AG20443 (cell line): ENCODE measurements at regions not wholly inside any gene's neighbourhood (a gene's known extent, or its start where the extent isn't known, plus 50 kb on each side); places are given as distances from the start of the nearest gene placed in this dataset.

Experiments
- DNase-seq: peaks from one replicate; pipeline ENCODE4 v3.0.0; 2012; ENCODE audit warnings: low spot score, mixed read lengths

DNA sequence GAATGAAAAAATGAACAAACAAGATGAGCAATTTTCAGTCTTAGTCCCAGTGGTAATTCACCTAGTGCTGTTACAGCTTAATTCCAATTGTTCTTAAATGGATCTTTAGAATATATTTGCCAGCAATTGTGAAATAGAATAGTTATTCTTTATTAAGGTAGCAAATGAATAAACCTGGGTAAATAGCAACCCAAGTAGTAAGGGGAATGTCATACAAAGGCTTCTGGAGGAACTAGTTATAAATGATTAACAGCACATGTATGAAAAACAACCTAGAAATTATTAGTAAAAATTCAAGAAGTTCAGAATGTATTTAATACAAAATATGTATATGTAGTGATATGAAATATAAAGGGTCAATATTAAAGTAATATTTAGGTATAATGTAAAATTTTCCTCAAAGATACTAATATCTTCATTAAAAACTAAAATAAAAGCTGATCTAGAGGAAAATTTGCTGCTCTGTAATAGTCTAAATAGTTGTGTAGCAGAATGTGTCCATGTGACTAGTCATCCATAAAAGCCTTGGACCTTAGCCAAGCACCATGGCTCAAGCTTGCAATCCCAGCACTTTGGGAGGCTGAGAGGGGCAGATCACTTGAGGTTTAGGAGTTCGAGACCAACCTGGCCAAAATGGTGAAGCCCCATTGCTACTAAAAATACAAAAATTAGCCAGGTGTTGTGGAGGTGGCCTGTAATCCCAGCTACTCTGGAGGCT is 535.9 kb upstream of the ATXN8OS start:
- DNase-seq: no peak

DNA sequence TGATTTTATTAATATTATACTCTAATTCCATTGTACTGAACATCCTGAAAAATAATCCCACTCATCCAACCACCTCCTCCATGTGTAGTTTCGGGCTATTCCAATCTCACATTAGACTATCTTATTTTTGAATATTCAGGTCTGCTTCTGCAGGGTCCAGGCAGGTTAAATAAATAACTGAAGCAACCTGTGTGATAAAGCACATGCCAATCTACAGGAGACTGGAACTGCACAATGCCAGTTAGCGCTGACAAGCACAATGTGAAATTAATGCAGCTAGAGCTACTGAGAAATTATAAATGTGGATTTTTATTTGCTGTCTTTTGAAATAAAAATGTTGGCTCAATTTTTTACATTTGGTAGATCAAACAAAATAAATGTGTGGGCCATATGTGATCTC is 540.1 kb upstream of the ATXN8OS start:
- no peak for DNase-seq

DNA sequence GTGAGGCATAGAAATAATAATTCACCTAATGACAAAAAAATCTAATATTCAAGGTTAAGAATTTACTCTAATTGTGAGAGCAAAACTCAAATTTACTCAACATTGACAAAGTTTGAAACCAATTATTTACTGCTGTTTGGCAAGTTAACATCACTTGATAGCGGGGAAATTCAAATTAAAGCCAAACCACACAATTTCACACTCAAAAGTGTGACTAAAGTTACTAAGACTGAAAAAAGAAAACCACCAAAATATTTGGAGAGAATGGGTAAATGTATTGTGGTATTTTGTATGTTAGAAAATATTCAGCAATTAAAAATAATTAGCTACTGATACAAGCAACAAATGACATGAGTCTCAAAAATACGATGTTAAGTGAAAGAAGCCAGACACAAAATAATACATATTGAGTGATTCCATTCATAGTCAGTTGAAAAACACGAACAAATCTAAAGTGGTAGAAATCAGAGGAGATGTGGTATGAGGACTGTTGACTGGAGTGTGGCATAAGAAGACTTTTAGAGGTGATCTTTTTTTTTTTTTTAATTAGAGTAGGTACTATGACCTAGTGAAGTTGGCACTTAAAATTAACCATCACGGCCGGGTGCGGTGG is 541.4 kb upstream of the ATXN8OS start:
- DNase-seq: no peak

DNA sequence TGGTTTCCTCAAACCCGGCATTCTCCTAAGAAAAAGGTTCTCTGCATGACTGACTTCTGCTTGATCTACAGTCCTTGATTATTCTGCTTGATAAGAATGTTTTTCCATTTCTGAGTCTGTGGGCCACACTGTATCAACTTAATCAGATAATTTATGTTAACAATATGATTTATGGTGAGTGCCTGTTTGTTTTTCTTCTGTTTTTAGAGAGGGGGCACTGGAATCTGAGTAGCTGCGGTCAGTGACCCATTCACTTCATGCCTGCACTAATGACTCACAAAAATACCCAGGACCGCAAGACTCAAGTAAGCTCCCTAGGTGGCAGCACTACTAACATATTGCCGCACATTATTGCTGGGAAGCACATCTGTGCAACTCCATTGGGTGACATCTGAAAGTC is 542.3 kb upstream of the ATXN8OS start:
- no peak for DNase-seq

DNA sequence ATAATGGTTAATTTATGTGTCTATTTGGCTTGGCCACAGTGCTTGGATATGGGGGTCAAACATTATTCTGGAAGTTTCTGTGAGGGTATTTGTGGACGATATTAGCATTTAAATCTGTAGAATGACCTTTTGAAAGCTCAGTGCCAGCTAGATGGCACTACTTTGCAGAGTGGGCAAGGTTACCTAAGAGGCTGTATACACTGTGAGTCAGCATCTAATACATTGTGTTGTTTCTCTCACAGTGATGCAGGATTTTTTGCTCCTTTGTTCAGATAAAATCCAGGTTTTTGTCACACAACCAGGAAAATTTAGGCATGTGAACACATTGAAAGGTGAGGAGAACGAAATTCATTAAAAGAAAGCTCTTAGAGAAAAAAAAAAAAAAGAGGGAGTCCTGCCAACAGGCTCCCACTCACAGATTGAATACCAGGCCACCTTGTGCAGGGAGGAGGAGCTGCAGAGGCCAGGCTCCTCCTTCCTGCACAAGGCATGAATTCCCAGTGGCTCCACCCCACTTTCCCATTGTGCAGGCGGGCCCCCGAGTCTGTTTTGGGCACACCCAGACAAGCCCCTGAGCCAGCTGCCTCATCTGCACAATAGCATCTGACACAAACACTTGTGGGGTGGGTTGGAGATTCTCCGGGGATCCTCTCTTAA is 551.0 kb upstream of the ATXN8OS start:
- DNase-seq: no peak

DNA sequence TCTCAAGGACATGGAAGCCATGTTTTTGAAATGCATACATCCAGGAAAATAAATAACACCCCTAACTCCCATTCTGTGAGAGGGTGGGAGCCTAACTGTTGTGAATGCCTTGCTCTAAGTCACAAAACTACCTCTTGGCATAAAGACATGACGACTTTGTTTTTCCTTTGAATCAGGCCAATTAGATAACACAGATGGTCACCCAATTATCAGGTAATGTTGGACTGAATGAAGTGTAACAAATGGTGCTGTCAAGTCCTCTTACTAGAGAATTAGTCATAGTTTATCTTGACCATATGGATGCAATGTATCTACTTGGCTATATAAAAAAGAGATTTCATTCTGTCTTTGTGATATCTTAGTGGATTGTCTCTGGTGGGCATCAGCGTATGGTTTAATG is 553.6 kb upstream of the ATXN8OS start:
- DNase-seq: no peak

DNA sequence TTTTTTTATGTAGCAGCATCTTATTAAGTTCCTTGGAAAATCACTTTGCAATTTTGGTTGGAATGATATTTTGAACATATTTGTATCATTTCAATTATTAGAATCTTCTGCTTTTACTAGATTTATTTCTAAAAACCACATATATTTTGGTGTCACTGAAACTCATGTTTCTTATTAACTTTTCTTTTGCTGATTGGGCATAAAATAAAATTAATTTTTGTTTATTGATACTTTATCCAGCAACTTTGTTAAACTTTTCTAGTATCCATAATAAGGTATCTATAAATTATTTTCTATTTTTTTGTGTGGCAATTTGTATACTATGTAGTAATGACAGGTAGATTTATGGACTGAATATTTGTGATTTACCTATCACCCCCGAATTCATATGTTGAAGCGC is 556.4 kb upstream of the ATXN8OS start:
- no peak for DNase-seq

DNA sequence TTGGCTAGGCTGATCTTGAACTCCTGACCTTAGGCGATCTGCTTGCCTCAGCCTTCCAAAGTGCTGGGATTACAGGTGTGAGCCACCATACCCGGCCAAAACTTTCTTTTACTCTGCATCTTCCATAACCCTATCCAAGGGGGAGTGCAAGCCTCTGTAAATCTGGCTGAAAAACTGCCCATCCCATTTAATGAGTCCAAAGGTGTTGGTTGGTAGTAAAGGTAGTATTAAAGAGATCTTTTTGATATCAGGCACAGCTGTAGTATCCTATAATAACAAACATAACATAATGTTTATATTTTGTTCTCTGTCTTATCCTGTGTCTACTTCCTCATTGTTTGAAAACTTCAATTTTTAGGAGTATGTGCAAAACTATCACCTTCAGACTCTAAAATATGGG is 559.8 kb upstream of the ATXN8OS start:
- DNase-seq: no peak

DNA sequence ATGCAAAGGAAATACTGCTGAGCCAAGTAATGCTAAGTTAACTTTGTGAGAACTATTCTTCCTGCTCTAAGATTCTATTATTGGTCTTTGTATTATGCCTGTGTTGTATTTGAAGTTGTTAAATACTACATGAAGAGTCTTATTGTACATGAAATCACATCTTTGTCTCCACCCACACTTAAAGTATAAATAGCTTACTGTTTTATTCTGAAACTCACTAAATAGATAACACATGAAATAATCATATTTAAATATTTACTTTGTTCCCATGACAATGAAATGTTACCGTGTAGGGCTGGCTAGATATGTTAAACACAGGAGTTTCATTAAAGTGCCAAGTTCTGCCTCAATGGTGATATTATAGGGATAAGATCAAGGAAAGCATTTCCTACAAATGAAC is 562.1 kb upstream of the ATXN8OS start:
- no peak for DNase-seq

DNA sequence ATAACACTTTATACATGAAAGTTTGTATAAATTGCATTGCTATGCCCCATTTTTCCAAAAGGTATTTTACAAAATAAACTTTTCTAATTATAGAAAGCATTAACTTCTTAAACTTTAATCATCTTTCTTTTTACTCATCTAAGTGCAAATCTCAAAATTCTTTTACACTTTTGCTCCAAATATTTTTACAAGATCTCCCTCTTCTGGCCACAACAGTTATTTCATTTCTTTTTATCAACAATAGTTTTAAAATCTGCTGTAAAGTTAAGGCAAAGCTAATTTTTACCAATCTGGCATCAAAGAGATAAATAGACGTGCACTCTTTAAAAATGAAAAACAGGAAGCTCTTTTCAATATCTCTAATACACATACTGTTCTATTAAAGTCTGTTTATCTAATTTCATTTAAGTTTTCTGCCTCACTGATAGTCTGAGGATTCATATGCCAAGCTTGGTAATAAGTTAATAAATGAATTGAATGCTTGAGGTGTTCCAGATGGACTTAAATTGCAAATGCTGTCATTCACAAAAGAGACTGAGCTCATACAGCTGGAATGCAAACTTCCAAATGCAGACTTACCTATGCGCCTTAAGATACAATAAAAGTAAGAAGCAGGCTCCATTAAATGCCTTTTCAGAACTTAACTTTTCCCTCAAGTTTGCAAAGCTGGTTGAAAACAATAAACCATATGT is 583.0 kb upstream of the ATXN8OS start:
- no peak for DNase-seq

DNA sequence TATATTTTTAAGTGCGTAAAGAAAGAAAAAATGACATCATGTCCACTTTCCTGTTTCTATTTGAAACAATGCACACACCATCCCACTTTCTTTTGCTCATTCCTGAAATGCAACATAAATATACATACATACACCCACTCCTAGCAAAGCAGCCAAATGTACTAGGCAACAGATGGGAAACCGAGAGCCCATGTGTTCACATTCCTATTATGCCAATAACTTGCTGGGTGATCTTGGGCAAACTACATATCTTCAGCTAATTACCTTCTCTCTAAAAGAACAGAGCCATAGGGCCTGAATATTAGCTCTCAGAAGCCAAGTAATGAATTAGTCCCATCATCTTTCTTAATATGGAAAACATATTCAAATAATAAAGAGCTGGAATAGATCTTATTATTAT is 610.6 kb upstream of the ATXN8OS start:
- no peak for DNase-seq

DNA sequence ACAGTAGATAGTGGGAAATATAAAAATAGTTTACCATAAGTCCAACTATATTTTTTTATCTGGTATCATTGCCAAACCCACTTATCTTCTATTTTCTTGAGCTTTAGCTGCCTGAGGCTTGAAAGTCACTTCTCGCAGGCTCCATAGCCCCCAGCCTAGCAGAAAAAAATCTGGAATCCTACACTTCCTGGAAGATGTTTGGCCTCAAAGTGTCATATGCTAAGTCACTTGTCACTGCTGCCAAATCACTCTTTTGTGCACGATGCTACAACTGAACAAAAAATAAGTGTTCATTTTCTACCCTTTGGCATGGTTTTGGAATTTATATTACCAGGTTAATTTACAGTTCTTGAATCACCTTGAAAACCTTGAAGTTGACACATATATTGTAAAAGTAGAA is 612.5 kb upstream of the ATXN8OS start:
- no peak for DNase-seq

DNA sequence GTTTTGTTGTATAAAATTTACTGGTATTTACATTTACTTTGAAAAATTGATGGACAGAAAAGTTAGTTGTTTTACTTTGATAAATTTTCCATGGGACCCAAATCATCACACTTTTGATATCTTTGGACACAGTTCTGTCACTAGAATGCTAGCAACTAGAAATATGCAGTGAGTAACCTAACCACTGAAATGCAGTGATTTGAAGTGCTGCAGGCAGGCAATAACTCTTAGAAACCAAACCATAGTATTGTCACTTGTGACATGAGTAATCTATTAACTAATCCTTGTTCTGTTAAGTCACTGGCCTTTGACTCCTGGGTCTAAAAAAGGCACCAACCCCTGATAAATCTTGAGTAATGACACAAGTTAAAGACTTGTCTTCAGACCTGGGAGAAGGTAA is 620.0 kb upstream of the ATXN8OS start:
- DNase-seq: no peak

DNA sequence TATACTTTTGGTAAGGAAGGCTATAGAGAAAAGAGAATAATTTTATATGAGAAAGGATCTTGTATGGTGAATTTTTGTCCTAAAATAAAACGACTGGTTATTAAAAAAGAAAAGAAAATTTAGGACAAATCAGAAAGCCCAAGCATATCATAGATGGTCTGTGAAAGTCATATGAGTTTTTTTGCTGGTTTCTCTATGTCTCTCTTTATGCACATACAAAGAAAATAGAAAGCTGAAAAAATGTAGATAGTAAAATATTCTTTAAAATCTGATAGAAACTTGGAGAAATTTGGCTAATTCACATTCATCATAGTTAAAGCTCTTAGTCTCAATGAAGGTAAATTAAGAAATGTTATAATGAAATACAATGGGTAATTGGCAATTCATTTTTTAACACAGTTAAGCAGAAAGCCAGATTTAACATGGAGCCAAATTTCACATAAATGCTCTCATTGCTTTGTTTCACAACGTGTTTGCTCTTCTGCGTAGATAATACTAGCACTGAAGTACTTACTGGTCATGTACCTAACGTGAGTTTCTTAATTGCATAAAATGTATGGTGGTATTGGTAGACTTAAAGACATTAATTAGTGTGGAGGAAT is 621.5 kb upstream of the ATXN8OS start:
- DNase-seq: no peak

DNA sequence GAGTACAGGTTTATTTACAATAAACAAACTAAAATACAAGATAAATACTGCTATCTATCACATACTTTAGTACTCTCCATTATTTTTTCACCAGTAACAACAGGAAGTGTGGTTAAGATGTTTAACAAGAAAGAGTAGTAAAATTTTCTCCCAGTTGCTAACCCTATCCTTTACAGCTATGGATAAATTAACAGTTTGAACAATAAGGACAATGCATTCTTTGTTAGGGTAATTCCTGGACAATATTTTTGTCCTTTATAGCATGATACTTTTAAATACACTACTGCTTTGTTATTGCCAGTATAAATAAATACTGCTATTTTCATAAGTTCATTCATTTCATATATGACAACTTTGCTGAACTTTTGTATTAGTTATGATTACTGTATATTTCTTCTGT is 630.2 kb upstream of the ATXN8OS start:
- DNase-seq: no peak

DNA sequence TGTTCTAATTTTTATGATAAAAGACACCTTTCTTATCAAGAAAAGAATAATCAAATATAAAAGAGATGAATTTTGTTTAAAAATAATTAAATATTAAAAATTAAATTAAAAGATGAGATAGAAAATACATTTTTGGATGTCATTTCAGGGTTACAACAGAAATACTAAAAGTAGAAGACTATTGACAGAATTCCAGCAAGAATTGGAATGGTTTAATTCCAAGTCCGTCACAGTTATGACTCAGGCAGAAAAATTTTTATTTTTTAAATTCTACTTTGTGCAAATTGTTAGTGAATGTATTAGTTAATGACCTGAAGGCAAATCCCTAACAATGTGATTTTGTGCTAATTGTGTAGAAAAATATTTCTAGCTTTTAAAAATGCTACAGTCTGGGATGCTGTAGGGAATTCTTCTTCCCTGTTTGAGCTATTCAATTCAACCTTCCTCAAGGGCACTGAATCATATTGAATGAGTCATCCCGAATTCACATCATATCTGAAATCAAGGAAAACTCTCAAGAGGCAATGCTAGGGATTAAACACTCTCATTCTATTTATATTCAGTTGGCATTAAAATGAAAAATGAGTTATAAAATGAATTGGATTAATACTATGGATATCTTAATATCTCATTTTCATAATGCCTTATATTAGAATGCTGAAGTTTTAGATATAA is 633.5 kb upstream of the ATXN8OS start:
- DNase-seq: no peak

DNA sequence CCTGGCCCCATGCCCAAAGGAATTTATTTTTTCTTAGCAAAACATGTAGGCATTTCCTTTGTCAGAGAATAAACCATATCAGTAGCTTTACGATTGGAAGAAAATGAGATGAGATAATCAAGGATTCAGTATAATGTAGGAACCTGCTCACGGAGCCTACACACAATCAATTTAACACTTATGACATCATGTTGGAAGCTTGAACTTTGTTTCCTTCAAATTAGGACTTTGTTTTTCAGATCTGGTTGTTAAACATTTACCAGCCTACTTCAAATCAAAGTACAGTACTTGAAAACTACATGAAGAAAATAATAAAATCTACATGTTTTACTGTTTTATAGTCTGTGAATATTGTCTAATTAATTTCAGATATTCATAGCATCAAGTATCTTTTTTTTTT is 639.0 kb upstream of the ATXN8OS start:
- no peak for DNase-seq

DNA sequence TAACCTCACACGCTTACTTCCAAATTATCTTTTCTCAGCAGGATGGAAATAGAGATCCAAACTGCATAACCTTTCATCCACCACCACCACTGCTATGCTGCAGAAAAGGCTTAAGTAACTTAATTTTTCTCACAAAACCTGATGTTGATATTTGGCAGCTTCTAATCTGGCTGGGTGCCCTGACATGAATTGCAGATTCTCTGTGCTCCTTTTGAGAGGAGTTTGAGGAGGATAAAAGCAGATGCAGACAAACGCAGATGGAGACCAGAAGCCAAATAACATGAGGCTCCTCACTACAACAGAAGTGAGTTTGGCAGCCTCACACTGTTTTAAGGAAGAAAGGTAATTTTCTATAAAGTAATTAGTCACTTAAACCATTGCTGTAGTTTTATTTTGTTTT is 646.2 kb upstream of the ATXN8OS start:
- no peak for DNase-seq

DNA sequence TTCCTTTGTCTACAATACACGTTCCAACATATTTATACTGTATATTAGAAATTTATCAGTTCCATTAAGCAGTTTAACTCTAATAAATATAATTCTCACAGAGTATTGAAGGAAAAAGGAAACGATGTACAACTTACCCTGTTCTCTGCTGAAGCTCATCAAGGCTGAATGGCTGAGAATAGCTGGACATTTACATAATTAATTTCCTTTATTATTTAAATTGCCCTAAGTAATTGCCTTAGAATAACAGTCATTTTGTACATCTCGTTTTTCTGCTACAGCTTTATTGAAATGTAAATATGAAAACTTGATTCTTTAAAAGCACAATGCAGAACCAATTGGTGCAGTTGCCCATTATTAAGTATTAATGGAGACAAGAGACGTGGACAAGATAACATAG is 648.3 kb upstream of the ATXN8OS start:
- DNase-seq: no peak

DNA sequence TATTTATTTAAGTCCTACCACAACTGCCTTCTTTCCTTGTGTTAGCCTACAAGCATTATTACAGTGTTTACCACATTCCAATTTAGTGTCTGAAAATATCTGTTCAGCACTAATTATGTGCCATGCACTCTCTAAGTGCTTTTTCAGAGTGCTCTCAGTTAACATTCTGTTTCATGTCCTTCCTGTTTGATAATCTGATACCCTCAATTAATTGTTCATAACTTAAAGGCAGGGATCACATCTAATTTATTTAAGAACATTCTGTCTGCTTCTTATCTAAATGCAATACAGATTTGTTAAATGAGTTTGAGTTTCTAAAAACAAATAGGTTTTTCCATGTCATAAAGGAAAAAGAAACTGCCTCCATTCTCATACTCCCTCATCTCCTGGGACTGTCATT is 649.6 kb upstream of the ATXN8OS start:
- DNase-seq: no peak

DNA sequence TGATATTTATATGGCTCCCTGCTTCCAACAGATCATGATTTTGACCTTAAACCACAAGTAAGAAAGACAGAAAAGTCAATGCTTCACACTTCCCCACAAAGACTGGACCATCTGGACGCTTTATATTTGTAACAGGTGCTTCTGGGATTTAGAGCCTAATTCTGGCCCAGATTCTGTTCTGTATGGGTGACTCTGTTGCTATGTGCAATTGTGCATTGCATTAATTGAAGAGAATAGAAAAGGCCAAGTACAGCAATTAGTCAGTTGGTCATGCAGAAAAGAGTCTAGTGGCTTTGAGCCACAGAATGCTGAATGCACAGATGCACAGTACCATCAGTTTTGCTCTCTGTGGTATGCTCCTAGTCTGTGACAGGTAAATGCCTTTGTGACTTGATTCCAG is 657.4 kb upstream of the ATXN8OS start:
- DNase-seq: no peak

DNA sequence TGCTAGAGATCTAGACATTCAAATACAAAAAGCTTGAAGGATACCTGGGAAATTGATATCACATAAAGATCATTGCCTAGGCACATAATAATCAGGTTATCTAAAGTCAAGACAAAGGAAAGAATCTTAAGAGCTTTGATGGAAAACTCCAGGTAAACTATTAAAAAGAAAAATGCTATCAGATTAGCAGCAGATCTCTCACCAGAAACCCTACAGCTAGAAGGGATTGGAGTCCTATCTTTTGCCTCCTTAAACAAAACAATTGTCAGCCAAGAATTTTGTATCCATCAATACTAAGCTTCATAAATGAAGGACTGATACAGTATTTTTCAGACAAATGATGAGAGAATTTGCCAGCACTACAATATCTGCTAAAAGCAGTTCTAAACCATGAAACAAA is 682.4 kb upstream of the ATXN8OS start:
- DNase-seq: no peak
